ENCODE measurements at regions not wholly inside any gene's neighbourhood (a gene's known extent, or its start where the extent isn't known, plus 50 kb on each side); places are given as distances from the start of the nearest gene placed in this dataset.
A peak's percentile ranks its signal among the peaks of the same experiment; 100 is the strongest.

DNA sequence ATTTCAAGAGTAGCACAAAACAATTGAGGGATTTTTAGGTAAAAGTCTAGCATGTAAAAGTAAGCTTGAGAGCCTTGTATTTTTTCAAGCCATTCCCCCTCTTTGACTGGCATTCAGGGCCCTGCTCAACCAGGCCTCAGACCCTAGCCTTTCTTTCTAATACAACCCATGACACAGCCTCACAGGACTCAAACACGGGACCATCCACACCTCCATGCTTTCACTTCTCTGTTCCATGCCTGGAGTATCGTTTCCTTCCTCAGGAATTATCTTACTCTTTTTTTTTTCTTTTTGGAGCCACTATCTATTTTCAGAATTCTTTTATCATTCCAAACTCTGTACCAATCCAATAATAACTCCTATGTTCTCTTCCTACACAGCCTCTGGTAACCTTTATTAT lies 560.2 kb upstream of the CLINT1 start:
- H3K14ac ChIP-seq (ENCODE audit: low read length in 2 of 2): no peak overlapping the region

DNA sequence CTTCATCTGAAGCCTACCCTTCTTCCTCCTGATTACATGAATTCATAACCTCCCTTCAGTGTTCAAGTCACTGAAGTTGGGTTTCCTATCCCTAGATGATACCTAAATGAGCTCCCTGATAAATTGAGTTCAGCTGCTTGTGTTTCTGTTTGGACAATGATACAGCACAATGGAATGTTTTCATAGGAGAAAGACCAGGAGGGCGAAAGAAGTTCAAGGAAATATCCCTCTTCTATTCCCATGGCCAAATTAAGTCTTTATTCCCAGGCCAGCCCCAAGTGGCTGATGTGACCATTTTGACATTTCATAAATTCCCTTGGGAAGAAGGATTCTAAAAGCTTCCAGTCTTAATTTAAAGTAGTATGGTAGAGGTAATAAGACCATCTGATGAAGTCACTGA lies 555.8 kb upstream of the CLINT1 start:
- Histone ChIP-seq H3K9ac (ENCODE audit: low read length) (no peak overlapping the region), H2BK15ac (ENCODE audit: low read depth, poor library complexity, severe bottlenecking) (no peak overlapping the region)

More for the DNA sequence above, 560.2 kb upstream of the CLINT1 start:
- no peak overlapping the region for H4K8ac ChIP-seq (ENCODE audit: low read length)
- DNase-seq: no peak
- H3K9ac ChIP-seq (ENCODE audit: low read length): no peak overlapping the region
- H3K4me1 ChIP-seq (ENCODE audit: control insufficient read depth, insufficient read depth, low read depth, low read length): peaks cover 3% of the 10 kb centered on the region
- no peak overlapping the region for H3K23ac ChIP-seq (ENCODE audit: low read length in 2 of 2)
- H2AFZ ChIP-seq (ENCODE audit: low read depth, low read length): no peak overlapping the region
- H3K4me3 ChIP-seq (ENCODE audit: insufficient read depth in 1 of 2, low read depth in 1 of 2, low read length in 2 of 2): no peak overlapping the region
- H2BK5ac ChIP-seq (ENCODE audit: low read depth, low read length, poor library complexity, severe bottlenecking): no peak overlapping the region
- H3K4me2 ChIP-seq (ENCODE audit: low read length, poor library complexity, severe bottlenecking): no peak overlapping the region
- no peaks in the 10 kb centered on the region for H3K79me1 ChIP-seq (replicated peaks; ENCODE audit: low read length, poor library complexity, severe bottlenecking)
- no peak overlapping the region for H2BK12ac ChIP-seq (ENCODE audit: low read length in 2 of 2)
- H3K18ac ChIP-seq (ENCODE audit: low read depth in 1 of 2, low read length in 2 of 2): no peak overlapping the region
- no peaks in the 10 kb centered on the region for H3K9me3 ChIP-seq (ENCODE audit: control insufficient read depth, low read length)
- no peaks in the 10 kb centered on the region for H3K27me3 ChIP-seq (ENCODE audit: control insufficient read depth in 1 of 2, insufficient read depth in 1 of 2, low read length in 2 of 2)
- no peak overlapping the region for H2AK5ac ChIP-seq (ENCODE audit: low read length, severe bottlenecking)
- WGBS: 80% methylated on average over 2 of the region's 2 CpGs
- H3K27ac ChIP-seq (ENCODE audit: low read length, poor library complexity, severe bottlenecking): no peak overlapping the region
- no peak overlapping the region for H2BK15ac ChIP-seq (ENCODE audit: low read depth, poor library complexity, severe bottlenecking)
- no peak overlapping the region for H3K4ac ChIP-seq (ENCODE audit: low read depth in 1 of 2, low read length in 2 of 2)
- no peaks in the 10 kb centered on the region for H3K36me3 ChIP-seq (ENCODE audit: control insufficient read depth in 1 of 2, insufficient read depth in 2 of 2, low read depth in 1 of 2, low read length in 2 of 2)
- H4K91ac ChIP-seq (ENCODE audit: low read length): no peak overlapping the region
- H2BK120ac ChIP-seq (ENCODE audit: low read depth, low read length): no peak overlapping the region

DNA sequence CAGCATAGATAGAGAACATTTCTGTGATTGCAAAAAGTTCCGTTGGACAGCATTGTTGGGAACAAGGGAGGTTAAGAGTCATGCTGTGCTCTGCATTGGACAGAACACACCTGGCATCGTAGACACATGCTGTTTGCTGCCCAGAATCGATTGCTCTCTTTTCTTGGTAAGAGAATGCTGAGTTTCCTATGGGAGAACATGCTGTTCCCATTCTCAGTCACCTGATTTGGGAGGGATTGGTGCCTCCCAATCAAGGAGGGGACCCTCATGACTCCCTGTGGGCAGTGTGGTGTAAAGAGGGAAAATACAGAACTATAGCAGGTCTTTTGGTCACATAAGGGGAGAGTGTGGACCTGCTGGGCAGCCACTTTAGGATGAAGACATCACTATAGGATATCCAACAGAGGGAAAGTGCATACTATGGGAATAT lies 555.4 kb upstream of the CLINT1 start:
- H3K27me3 ChIP-seq (ENCODE audit: control insufficient read depth in 1 of 2, insufficient read depth in 1 of 2, low read length in 2 of 2): no peaks in the 10 kb centered on the region
- no peaks in the 10 kb centered on the region for H3K79me1 ChIP-seq (replicated peaks; ENCODE audit: low read length, poor library complexity, severe bottlenecking)
- no peak for DNase-seq
- H2BK120ac ChIP-seq (ENCODE audit: low read depth, low read length): no peak overlapping the region
- no peak overlapping the region for H3K4me3 ChIP-seq (ENCODE audit: insufficient read depth in 1 of 2, low read depth in 1 of 2, low read length in 2 of 2)
- H4K91ac ChIP-seq (ENCODE audit: low read length): no peak overlapping the region
- H3K18ac ChIP-seq (ENCODE audit: low read depth in 1 of 2, low read length in 2 of 2): no peak overlapping the region
- no peaks in the 10 kb centered on the region for H3K36me3 ChIP-seq (ENCODE audit: control insufficient read depth in 1 of 2, insufficient read depth in 2 of 2, low read depth in 1 of 2, low read length in 2 of 2)
- no peak overlapping the region for H2AFZ ChIP-seq (ENCODE audit: low read depth, low read length)
- H2BK12ac ChIP-seq (ENCODE audit: low read length in 2 of 2): no peak overlapping the region
- H2BK5ac ChIP-seq (ENCODE audit: low read depth, low read length, poor library complexity, severe bottlenecking): no peak overlapping the region
- no peak overlapping the region for H3K4me2 ChIP-seq (ENCODE audit: low read length, poor library complexity, severe bottlenecking)
- H2BK15ac ChIP-seq (ENCODE audit: low read depth, poor library complexity, severe bottlenecking): no peak overlapping the region
- H3K27ac ChIP-seq (ENCODE audit: low read length, poor library complexity, severe bottlenecking): peak overlapping the region; percentile 41
- no peaks in the 10 kb centered on the region for H3K9me3 ChIP-seq (ENCODE audit: control insufficient read depth, low read length)
- no peak overlapping the region for H4K8ac ChIP-seq (ENCODE audit: low read length)
- H2AK5ac ChIP-seq (ENCODE audit: low read length, severe bottlenecking): peak overlapping the region; percentile 39
- H3K4ac ChIP-seq (ENCODE audit: low read depth in 1 of 2, low read length in 2 of 2): no peak overlapping the region
- no peak overlapping the region for H3K23ac ChIP-seq (ENCODE audit: low read length in 2 of 2)
- no peak overlapping the region for H3K9ac ChIP-seq (ENCODE audit: low read length)
- 77% methylated on average over 3 of the region's 3 CpGs for WGBS
- H3K4me1 ChIP-seq (ENCODE audit: control insufficient read depth, insufficient read depth, low read depth, low read length): peaks cover 4% of the 10 kb centered on the region
- H3K14ac ChIP-seq (ENCODE audit: low read length in 2 of 2): no peak overlapping the region

More for the DNA sequence above, 555.8 kb upstream of the CLINT1 start:
- no peak overlapping the region for H3K4me2 ChIP-seq (ENCODE audit: low read length, poor library complexity, severe bottlenecking)
- no peaks in the 10 kb centered on the region for H3K36me3 ChIP-seq (ENCODE audit: control insufficient read depth in 1 of 2, insufficient read depth in 2 of 2, low read depth in 1 of 2, low read length in 2 of 2)
- no peak overlapping the region for H4K8ac ChIP-seq (ENCODE audit: low read length)
- H4K91ac ChIP-seq (ENCODE audit: low read length): no peak overlapping the region
- H3K23ac ChIP-seq (ENCODE audit: low read length in 2 of 2): no peak overlapping the region
- H3K4me3 ChIP-seq (ENCODE audit: insufficient read depth in 1 of 2, low read depth in 1 of 2, low read length in 2 of 2): no peak overlapping the region
- no peak overlapping the region for H2AFZ ChIP-seq (ENCODE audit: low read depth, low read length)
- no peak overlapping the region for H2BK5ac ChIP-seq (ENCODE audit: low read depth, low read length, poor library complexity, severe bottlenecking)
- no peaks in the 10 kb centered on the region for H3K9me3 ChIP-seq (ENCODE audit: control insufficient read depth, low read length)
- H3K18ac ChIP-seq (ENCODE audit: low read depth in 1 of 2, low read length in 2 of 2): no peak overlapping the region
- peaks cover 4% of the 10 kb centered on the region for H3K4me1 ChIP-seq (ENCODE audit: control insufficient read depth, insufficient read depth, low read depth, low read length)
- H3K27ac ChIP-seq (ENCODE audit: low read length, poor library complexity, severe bottlenecking): peak overlapping the region; percentile 41
- WGBS: no CpG with 5 or more reads among the region's 1 CpG
- H3K79me1 ChIP-seq (replicated peaks; ENCODE audit: low read length, poor library complexity, severe bottlenecking): no peaks in the 10 kb centered on the region
- H3K14ac ChIP-seq (ENCODE audit: low read length in 2 of 2): no peak overlapping the region
- H2BK12ac ChIP-seq (ENCODE audit: low read length in 2 of 2): no peak overlapping the region
- DNase-seq: peak; percentile 38
- H3K27me3 ChIP-seq (ENCODE audit: control insufficient read depth in 1 of 2, insufficient read depth in 1 of 2, low read length in 2 of 2): no peaks in the 10 kb centered on the region
- H2BK120ac ChIP-seq (ENCODE audit: low read depth, low read length): no peak overlapping the region
- no peak overlapping the region for H3K4ac ChIP-seq (ENCODE audit: low read depth in 1 of 2, low read length in 2 of 2)
- no peak overlapping the region for H2AK5ac ChIP-seq (ENCODE audit: low read length, severe bottlenecking)

DNA sequence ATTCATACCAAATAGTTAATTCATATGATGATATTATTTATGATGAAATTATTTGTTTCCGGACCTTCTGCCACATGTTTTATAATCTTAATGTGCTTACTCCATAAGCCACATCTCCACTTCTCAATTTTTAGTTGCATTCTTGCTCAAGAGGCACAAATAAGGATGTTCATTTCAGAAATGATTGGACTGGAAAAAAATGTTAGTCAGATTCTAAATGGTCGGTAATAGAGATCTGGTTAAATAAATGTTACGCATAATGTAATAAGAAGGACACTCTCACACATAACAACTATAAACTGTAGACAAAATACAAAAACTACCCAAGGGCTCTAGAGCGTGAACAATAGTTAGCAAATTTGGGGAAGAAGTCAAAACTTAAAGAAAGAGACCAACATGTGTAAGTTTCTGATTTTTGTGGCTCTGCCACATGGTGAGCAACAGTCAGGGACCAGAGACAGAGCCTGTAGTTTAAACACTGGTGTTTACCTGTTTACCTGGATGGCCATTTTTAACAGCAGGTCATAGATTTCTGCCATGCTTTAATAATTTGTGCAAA lies 554.3 kb upstream of the CLINT1 start:
- Histone ChIP-seq H3K4me2 (ENCODE audit: low read length, poor library complexity, severe bottlenecking) (no peak overlapping the region), H3K14ac (ENCODE audit: low read length in 2 of 2) (no peak overlapping the region), H4K8ac (ENCODE audit: low read length) (no peak overlapping the region), H4K91ac (ENCODE audit: low read length) (no peak overlapping the region), H3K9me3 (ENCODE audit: control insufficient read depth, low read length) (no peaks in the 10 kb centered on the region), H3K4me3 (ENCODE audit: insufficient read depth in 1 of 2, low read depth in 1 of 2, low read length in 2 of 2) (no peak overlapping the region), H2BK12ac (ENCODE audit: low read length in 2 of 2) (no peak overlapping the region), H3K27me3 (ENCODE audit: control insufficient read depth in 1 of 2, insufficient read depth in 1 of 2, low read length in 2 of 2) (no peaks in the 10 kb centered on the region), H2AK5ac (ENCODE audit: low read length, severe bottlenecking) (no peak overlapping the region), H3K9ac (ENCODE audit: low read length) (no peak overlapping the region), H3K79me1 (replicated peaks; ENCODE audit: low read length, poor library complexity, severe bottlenecking) (no peaks in the 10 kb centered on the region), H2BK15ac (ENCODE audit: low read depth, poor library complexity, severe bottlenecking) (no peak overlapping the region), H2AFZ (ENCODE audit: low read depth, low read length) (no peak overlapping the region), H3K4ac (ENCODE audit: low read depth in 1 of 2, low read length in 2 of 2) (no peak overlapping the region), H3K4me1 (ENCODE audit: control insufficient read depth, insufficient read depth, low read depth, low read length) (peaks cover 4% of the 10 kb centered on the region), H3K27ac (ENCODE audit: low read length, poor library complexity, severe bottlenecking) (no peak overlapping the region), H2BK5ac (ENCODE audit: low read depth, low read length, poor library complexity, severe bottlenecking) (no peak overlapping the region), H3K23ac (ENCODE audit: low read length in 2 of 2) (no peak overlapping the region), H2BK120ac (ENCODE audit: low read depth, low read length) (no peak overlapping the region), H3K36me3 (ENCODE audit: control insufficient read depth in 1 of 2, insufficient read depth in 2 of 2, low read depth in 1 of 2, low read length in 2 of 2) (no peaks in the 10 kb centered on the region), H3K18ac (ENCODE audit: low read depth in 1 of 2, low read length in 2 of 2) (no peak overlapping the region)
- 95% methylated on average over 1 of the region's 4 CpGs for WGBS
- no peak for DNase-seq

All from mesenchymal stem cell (in vitro differentiated cells and primary cell).